Keratinocyte (primary cell): ENCODE measurements at regions not wholly inside any gene's neighbourhood (a gene's known extent, or its start where the extent isn't known, plus 50 kb on each side); places are given as distances from the start of the nearest gene placed in this dataset.

Source experiments
- EZH2 ChIP-seq: IDR thresholded peaks from one replicate; pipeline ENCODE4 v1.6.1; 2012; ENCODE audit warnings: inconsistent platforms, mild to moderate bottlenecking, low read length, moderate library complexity
- TF ChIP-seq, protein P1 (sequence below), 3 experiments: IDR thresholded peaks in 1 of 3; conservative IDR thresholded peaks in 1 of 3; optimal IDR thresholded peaks in 1 of 3; 2 replicates in 2 of 3; 3 replicates in 1 of 3; pipeline versions ENCODE3 to v1.5.1; 2011; ENCODE audit warnings: low read length in 3 of 3, mild to moderate bottlenecking in 3 of 3, moderate library complexity in 2 of 3, control low read depth in 1 of 3, inconsistent platforms in 1 of 3; ENCODE audit not compliant: insufficient read depth in 2 of 3; ENCODE audit errors: extremely low read depth in 1 of 3

DNA sequence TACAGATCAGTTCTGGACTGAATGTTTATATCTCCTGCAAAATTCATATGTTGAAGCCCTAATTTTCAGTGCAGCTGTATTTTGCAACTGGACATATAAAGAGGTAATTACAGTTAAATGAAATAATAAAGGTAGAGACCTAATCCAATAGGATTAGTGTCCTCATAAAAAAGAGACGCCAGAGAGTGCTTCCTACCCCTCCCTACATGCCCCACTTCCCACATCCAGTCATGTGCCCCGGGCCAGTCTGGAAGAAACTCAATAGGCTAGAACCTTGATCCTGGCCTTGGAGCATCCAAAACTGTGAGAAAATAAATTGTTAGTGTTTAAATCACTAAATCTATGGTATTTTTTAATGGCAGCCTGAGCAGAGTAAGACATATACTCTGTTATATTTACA, 172.3 kb downstream of the ALG10B start:
- no peak for TF ChIP-seq EZH2
- TF ChIP-seq, protein P1, sequence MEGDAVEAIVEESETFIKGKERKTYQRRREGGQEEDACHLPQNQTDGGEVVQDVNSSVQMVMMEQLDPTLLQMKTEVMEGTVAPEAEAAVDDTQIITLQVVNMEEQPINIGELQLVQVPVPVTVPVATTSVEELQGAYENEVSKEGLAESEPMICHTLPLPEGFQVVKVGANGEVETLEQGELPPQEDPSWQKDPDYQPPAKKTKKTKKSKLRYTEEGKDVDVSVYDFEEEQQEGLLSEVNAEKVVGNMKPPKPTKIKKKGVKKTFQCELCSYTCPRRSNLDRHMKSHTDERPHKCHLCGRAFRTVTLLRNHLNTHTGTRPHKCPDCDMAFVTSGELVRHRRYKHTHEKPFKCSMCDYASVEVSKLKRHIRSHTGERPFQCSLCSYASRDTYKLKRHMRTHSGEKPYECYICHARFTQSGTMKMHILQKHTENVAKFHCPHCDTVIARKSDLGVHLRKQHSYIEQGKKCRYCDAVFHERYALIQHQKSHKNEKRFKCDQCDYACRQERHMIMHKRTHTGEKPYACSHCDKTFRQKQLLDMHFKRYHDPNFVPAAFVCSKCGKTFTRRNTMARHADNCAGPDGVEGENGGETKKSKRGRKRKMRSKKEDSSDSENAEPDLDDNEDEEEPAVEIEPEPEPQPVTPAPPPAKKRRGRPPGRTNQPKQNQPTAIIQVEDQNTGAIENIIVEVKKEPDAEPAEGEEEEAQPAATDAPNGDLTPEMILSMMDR (optimal IDR thresholded peaks at IDR 0.05 in 1 of 3, IDR thresholded peaks at IDR 0.05 in 1 of 3, conservative IDR thresholded peaks at IDR 0.05 in 1 of 3; ENCODE audit: extremely low read depth in 1 of 3, insufficient read depth in 2 of 3, low read length in 3 of 3) = no peak
